HepG2 (cell line): ENCODE measurements at regions not wholly inside any gene's neighbourhood (a gene's known extent, or its start where the extent isn't known, plus 50 kb on each side); places are given as distances from the start of the nearest gene placed in this dataset.

ENCODE experiments used
- ATAC-seq: fragments of 200-7000 bp; cut with Tn5 transposase; 3 replicates; pipeline ENCODE4 v1.9.1; 2020; ENCODE audit warnings: mild to moderate bottlenecking, moderate library complexity
- BruUV-seq: library from RNA; stranded (reverse); fragments of 400-500 nt; replicated peaks from 2 replicates; lab custom pipeline; 2021; lab: Mats Ljungman, UMichigan
- CTCF ChIA-PET: fragments of 300-600 bp; formaldehyde crosslinking; extraction: SDS; loops from one replicate; lab custom pipeline; 2021; ENCODE audit warnings: low total read pairs, inconsistent platforms, low intra/inter-chr PET ratio; lab: Yijun Ruan, JAX
- POLR2A ChIA-PET: fragments of 350-600 bp; sonication (Branson Sonifier 250); formaldehyde crosslinking; loops from one replicate; lab custom pipeline; 2020; ENCODE audit warnings: antibody characterized with exemption, inconsistent platforms; lab: Yijun Ruan, JAX
- DNase-seq: peaks from one replicate; pipeline ENCODE4 v3.0.0-alpha.2; 2015; ENCODE audit warnings: low spot score
- FAIRE-seq: peaks from 3 replicates; lab custom pipeline; 2011; peaks lifted over from hg19 to GRCh38; lab: Jason Lieb, UNC
- H2AFZ ChIP-seq: one replicate; pipeline ENCODE4 v1.6.1; 2011; ENCODE audit warnings: low read length, inconsistent platforms
- H3K27ac ChIP-seq: fragments of 300-600 bp; 3 replicates; pipeline ENCODE4 v1.8.0; 2011; ENCODE audit warnings: mixed run types, mild to moderate bottlenecking, mixed read lengths, low read length, inconsistent platforms; ENCODE audit not compliant: insufficient read depth; ENCODE audit errors: extremely low read length
- H3K27me3 ChIP-seq, 2 experiments: fragments of 200-600 bp in 1 of 2; 2 replicates in 1 of 2; 3 replicates in 1 of 2; pipeline versions ENCODE4 v1.6.0 to v1.8.0; 2011; ENCODE audit warnings: low read length in 2 of 2, mild to moderate bottlenecking in 2 of 2, moderate library complexity in 2 of 2, inconsistent platforms in 1 of 2; ENCODE audit not compliant: insufficient read depth in 2 of 2, control insufficient read depth in 1 of 2
- H3K36me3 ChIP-seq, 2 experiments: fragments of 200-600 bp in 1 of 2; replicated peaks in 1 of 2; 2 replicates in 1 of 2; 3 replicates in 1 of 2; pipeline versions ENCODE4 v1.5.1 to v1.8.0; 2011; ENCODE audit warnings: low read length in 2 of 2, inconsistent platforms in 1 of 2; ENCODE audit not compliant: insufficient read depth in 2 of 2, control insufficient read depth in 1 of 2
- H3K4me1 ChIP-seq: 2 replicates; pipeline ENCODE4 v1.5.1; 2012; ENCODE audit warnings: low read length, inconsistent platforms; ENCODE audit not compliant: insufficient read depth
- H3K4me2 ChIP-seq: 2 replicates; pipeline ENCODE4 v1.6.0; 2011; ENCODE audit warnings: low read depth, low read length, inconsistent platforms
- H3K4me3 ChIP-seq, 3 experiments: fragments of 200-600 bp in 1 of 3; sonication (generic), shearing (Covaris generic) in 1 of 3; replicated peaks in 1 of 3; 2 replicates each; pipeline ENCODE4 v1.5.1; 2011 to 2016; ENCODE audit warnings: low read length in 3 of 3, inconsistent platforms in 2 of 3, low read depth in 2 of 3, mild to moderate bottlenecking in 2 of 3, control low read depth in 1 of 3, mixed read lengths in 1 of 3; ENCODE audit not compliant: insufficient read depth in 1 of 3
- H3K79me2 ChIP-seq: one replicate; pipeline ENCODE4 v1.6.1; 2011; ENCODE audit warnings: low read length, inconsistent platforms; ENCODE audit not compliant: insufficient read depth
- H3K9ac ChIP-seq: 2 replicates; pipeline ENCODE4 v1.6.0; 2011; ENCODE audit warnings: mild to moderate bottlenecking, low read depth, low read length, inconsistent platforms; ENCODE audit not compliant: insufficient read depth
- H3K9me3 ChIP-seq: 2 replicates; pipeline ENCODE4 v1.5.1; 2012; ENCODE audit warnings: mild to moderate bottlenecking, low read length
- H4K20me1 ChIP-seq: 2 replicates; pipeline ENCODE4 v1.6.0; 2011; ENCODE audit warnings: inconsistent platforms, mild to moderate bottlenecking, low read length, moderate library complexity; ENCODE audit not compliant: insufficient read depth
- AGO1 ChIP-seq: fragments of 200-400 bp; formaldehyde crosslinking; IDR thresholded peaks from 2 replicates; pipeline ENCODE4 v1.6.1; 2017; ENCODE audit warnings: mild to moderate bottlenecking, low read depth, low read length, moderate library complexity; ENCODE audit not compliant: poor library complexity, severe bottlenecking
- ATF3 ChIP-seq: sonication (generic); formaldehyde crosslinking; IDR thresholded peaks from 2 replicates; pipeline ENCODE4 v1.4.0; 2020; ENCODE audit warnings: missing genetic modification reagents
- HOXA9 ChIP-seq: sonication (generic); formaldehyde crosslinking; IDR thresholded peaks from 2 replicates; pipeline ENCODE4 v1.8.1; 2022; ENCODE audit warnings: missing genetic modification reagents, mild to moderate bottlenecking, moderate library complexity, borderline replicate concordance
- PHF8 ChIP-seq: sonication (generic); formaldehyde crosslinking; IDR thresholded peaks from 2 replicates; pipeline ENCODE4 v1.5.0; 2020; ENCODE audit warnings: missing genetic modification reagents
- TAF1 ChIP-seq: sonication (generic); formaldehyde crosslinking; IDR thresholded peaks from 2 replicates; pipeline ENCODE4 v1.4.0; 2020; ENCODE audit warnings: missing genetic modification reagents
- THAP9 ChIP-seq: sonication (generic); formaldehyde crosslinking; IDR thresholded peaks from 2 replicates; pipeline ENCODE4; 2020; ENCODE audit warnings: missing genetic modification reagents, mild to moderate bottlenecking, borderline replicate concordance
- YEATS2 ChIP-seq: sonication (generic); formaldehyde crosslinking; IDR thresholded peaks from 2 replicates; pipeline ENCODE4 v1.4.0; 2020; ENCODE audit warnings: missing genetic modification reagents, borderline replicate concordance
- ZC3H4 ChIP-seq: sonication (generic); formaldehyde crosslinking; IDR thresholded peaks from 2 replicates; pipeline ENCODE4 v1.4.0; 2020; ENCODE audit warnings: missing genetic modification reagents, borderline replicate concordance
- ZNF205 ChIP-seq: IDR thresholded peaks from 2 replicates; pipeline ENCODE4 v1.6.1; 2018; ENCODE audit warnings: missing biosample characterization, missing genetic modification reagents
- ZNF337 ChIP-seq: sonication (generic); formaldehyde crosslinking; IDR thresholded peaks from 2 replicates; pipeline ENCODE4 v1.5.1; 2020; ENCODE audit warnings: missing genetic modification reagents, low read depth, mild to moderate bottlenecking, borderline replicate concordance
- ZNF432 ChIP-seq: sonication (generic); formaldehyde crosslinking; IDR thresholded peaks from 2 replicates; pipeline ENCODE4 v1.5.0; 2020; ENCODE audit warnings: missing genetic modification reagents, mild to moderate bottlenecking, borderline replicate concordance
- ZNF557 ChIP-seq: sonication (generic); formaldehyde crosslinking; IDR thresholded peaks from 2 replicates; pipeline ENCODE4 v1.4.0; 2020; ENCODE audit warnings: missing genetic modification reagents
- ZNF775 ChIP-seq: sonication (generic); formaldehyde crosslinking; IDR thresholded peaks from 2 replicates; pipeline ENCODE4 v1.4.0; 2020; ENCODE audit warnings: missing genetic modification reagents, mild to moderate bottlenecking, moderate library complexity, borderline replicate concordance
- WGBS: methylation state at CpG from one replicate; pipeline ENCODE4 v1.1.6; 2017; ENCODE audit warnings: low lambda C conversion rate; 5-methylcytosine and 5-hydroxymethylcytosine counted together
- in situ Hi-C: cut with HindIII; loops from 2 replicates; pipeline ENCODE4 v1.10.0; 2017; ENCODE audit warnings: low pct_unique_long_range_greater_than_20kb; ENCODE audit not compliant: extremely low pct_ligation_motif_present
- intact Hi-C: fragments of 100-400 bp; cut with micrococcal nuclease; formaldehyde crosslinking; loops from one replicate; pipeline ENCODE4 v1.10.0; 2022; ENCODE audit not compliant: unreplicated experiment
- TF ChIP-seq, protein P1 (sequence below): sonication (generic); formaldehyde crosslinking; IDR thresholded peaks from 2 replicates; pipeline ENCODE4 v1.5.0; 2020; ENCODE audit warnings: mild to moderate bottlenecking, missing genetic modification reagents, borderline replicate concordance

- TF ChIP-seq PHF8 (CRISPR knock-in tag) (no peak), ZC3H4 (CRISPR knock-in tag) (no peak), HOXA9 (CRISPR knock-in tag) (no peak), TAF1 (no peak), YEATS2 (no peak), AGO1 (no peak), ZNF775 (CRISPR knock-in tag) (no peak), ZNF432 (no peak), THAP9 (CRISPR knock-in tag) (no peak), ZNF337 (CRISPR knock-in tag) (no peak), ZNF557 (no peak), ZNF205 (CRISPR knock-in tag) (no peak), ATF3 (no peak)
- TF ChIP-seq, protein P1, sequence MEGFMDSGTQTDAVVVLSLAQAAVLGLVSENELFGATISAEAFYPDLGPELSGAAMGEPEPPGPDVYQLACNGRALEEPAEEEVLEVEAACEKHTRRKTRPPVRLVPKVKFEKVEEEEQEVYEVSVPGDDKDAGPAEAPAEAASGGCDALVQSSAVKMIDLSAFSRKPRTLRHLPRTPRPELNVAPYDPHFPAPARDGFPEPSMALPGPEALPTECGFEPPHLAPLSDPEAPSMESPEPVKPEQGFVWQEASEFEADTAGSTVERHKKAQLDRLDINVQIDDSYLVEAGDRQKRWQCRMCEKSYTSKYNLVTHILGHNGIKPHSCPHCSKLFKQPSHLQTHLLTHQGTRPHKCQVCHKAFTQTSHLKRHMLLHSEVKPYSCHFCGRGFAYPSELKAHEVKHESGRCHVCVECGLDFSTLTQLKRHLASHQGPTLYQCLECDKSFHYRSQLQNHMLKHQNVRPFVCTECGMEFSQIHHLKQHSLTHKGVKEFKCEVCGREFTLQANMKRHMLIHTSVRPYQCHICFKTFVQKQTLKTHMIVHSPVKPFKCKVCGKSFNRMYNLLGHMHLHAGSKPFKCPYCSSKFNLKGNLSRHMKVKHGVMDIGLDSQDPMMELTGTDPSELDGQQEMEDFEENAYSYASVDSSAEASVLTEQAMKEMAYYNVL (CRISPR knock-in tag) = no peak
- FAIRE-seq = no peak
- H3K9ac ChIP-seq = no peak overlapping the region
- intact Hi-C loops = no loop called here
- CTCF ChIA-PET = no interaction called here
- H4K20me1 ChIP-seq = no peaks in the 10 kb centered on the region
- no peak overlapping the region for H3K27ac ChIP-seq
- H3K79me2 ChIP-seq = no peaks in the 10 kb centered on the region
- H3K9me3 ChIP-seq = peaks cover 4% of the 10 kb centered on the region; the same call in 1 of the 2 replicates
- POLR2A ChIA-PET = no interaction called here
- no peak overlapping the region for H2AFZ ChIP-seq
- WGBS = 0% methylated on average over 3 of the region's 3 CpGs
- ATAC-seq = no peak
- no peak for DNase-seq
- in situ Hi-C loops = no loop called here
- H3K27me3 ChIP-seq = no peaks in the 10 kb centered on the region
- BruUV-seq = no TSS peak
- H3K4me2 ChIP-seq = no peak overlapping the region
- H3K4me3 ChIP-seq = no peak overlapping the region
- no peaks in the 10 kb centered on the region for H3K36me3 ChIP-seq
- H3K4me1 ChIP-seq = no peaks in the 10 kb centered on the region
These were observed 503.0 kb upstream of the LMO3 start for GRCh38 chr12:17108877-17109541.
